ENCODE measurements at regions not wholly inside any gene's neighbourhood (a gene's known extent, or its start where the extent isn't known, plus 50 kb on each side); places are given as distances from the start of the nearest gene placed in this dataset.

- no peak for TF ChIP-seq CTCF (IDR thresholded peaks at IDR 0.05)
- TF ChIP-seq POLR2A (IDR thresholded peaks at IDR 0.05), result no peak
Observed at GRCh38 chr9:28650327-28650726, 1077.0 kb upstream of the C9orf72 start.
